ENCODE measurements at regions not wholly inside any gene's neighbourhood (a gene's known extent, or its start where the extent isn't known, plus 50 kb on each side); places are given as distances from the start of the nearest gene placed in this dataset.
"Not testable (repeated sequence)": the region's sequence is repeated elsewhere in the genome, so short reads cannot be mapped to it uniquely, and the experiment has no call there.

DNA sequence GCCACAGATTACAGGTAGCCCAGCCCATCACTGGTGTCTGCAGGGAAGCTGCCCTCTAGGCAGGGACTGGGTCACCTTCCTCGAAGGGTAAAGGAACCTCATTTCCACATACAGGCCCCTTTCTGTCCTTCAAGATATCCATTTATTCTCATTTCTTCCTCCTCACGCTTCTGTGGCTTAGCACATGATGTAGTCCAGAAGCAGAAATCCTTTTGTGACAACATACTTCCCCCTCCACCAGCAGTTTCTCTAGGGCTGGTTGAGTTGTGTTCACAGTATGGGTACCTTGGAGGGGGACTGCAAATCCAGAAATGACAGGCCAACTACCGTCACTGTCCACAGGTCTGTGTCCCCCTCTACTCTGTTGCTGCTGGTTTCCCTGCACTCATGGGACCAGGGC, 364.9 kb downstream of the ANAPC1 start:
- Histone ChIP-seq H3K27me3 (ENCODE audit: control insufficient read depth in 3 of 3, insufficient read depth in 3 of 3, low read depth in 1 of 3, low read length in 3 of 3) (no peaks in the 10 kb centered on the region), H2BK15ac (ENCODE audit: low read length) (no peak overlapping the region), H3K4me2 (ENCODE audit: insufficient read depth, low read length, poor library complexity, severe bottlenecking) (no peak overlapping the region), H2AFZ (ENCODE audit: low read length) (no peak overlapping the region), H3K4me1 (ENCODE audit: control insufficient read depth in 2 of 2, insufficient read depth in 1 of 2, low read depth in 1 of 2, low read length in 2 of 2) (no peaks in the 10 kb centered on the region), H3K4ac (ENCODE audit: low read length) (no peak overlapping the region), H2BK120ac (ENCODE audit: low read depth, low read length) (no peak overlapping the region), H2BK12ac (ENCODE audit: low read length) (no peak overlapping the region), H2AK5ac (ENCODE audit: low read depth, low read length) (no peak overlapping the region), H4K91ac (ENCODE audit: low read depth, low read length, poor library complexity) (no peak overlapping the region), H3K4me3 (ENCODE audit: low read length in 2 of 2) (no peak overlapping the region), H3K36me3 (replicated peaks in 1 of 2; ENCODE audit: control insufficient read depth in 2 of 2, insufficient read depth in 2 of 2, low read length in 2 of 2) (no peaks in the 10 kb centered on the region), H3K23ac (ENCODE audit: low read depth, low read length, poor library complexity) (no peak overlapping the region), H3K79me1 (ENCODE audit: low read depth, low read length) (no peaks in the 10 kb centered on the region), H3K9ac (ENCODE audit: low read depth, low read length, poor library complexity) (no peak overlapping the region), H4K8ac (ENCODE audit: low read depth, low read length) (no peak overlapping the region), H3K27ac (replicated peaks; ENCODE audit: low read length) (no peak overlapping the region), H2BK5ac (ENCODE audit: low read length) (no peak overlapping the region), H3K18ac (ENCODE audit: low read length) (peak overlapping the region; percentile 76), H3K9me3 (replicated peaks in 1 of 2; ENCODE audit: control insufficient read depth in 2 of 2, insufficient read depth in 1 of 2, low read depth in 1 of 2, low read length in 2 of 2) (peaks cover 0 to 2% of the 10 kb centered on the region in 2 donors), H3K14ac (ENCODE audit: low read length) (no peak overlapping the region)
- WGBS, 2 donors (ENCODE audit: extremely low coverage in 2 of 2, insufficient read length in 2 of 2, insufficient replicate concordance in 1 of 2): no CpG with 5 or more reads among the region's 3 CpGs
- no peak for DNase-seq (ENCODE audit: low spot score)

DNA sequence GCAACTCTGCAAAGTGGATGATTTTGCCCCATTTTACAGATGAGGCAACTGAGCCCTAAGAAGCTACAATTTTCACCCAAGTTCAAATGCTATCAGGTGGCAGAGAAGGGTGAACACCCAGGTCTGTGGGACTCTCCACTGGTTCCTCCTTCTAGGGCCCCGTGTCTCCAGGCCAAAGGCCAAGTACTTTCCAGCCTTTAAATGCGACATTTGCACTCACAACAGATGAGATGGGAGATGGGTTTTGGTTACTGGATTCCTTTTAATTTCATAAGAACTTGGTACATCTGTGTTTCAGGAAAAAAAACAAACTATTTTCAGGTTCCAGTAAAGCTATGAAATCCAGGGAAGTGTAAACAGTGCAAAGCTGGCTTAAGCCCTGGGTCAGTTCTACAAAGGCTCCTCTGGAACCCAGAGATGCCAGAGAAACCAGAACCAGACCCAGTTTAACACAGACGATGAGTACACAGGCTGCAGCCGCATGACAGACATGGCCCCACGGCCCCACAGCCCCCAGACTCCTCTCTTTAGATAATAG, 361.7 kb downstream of the ANAPC1 start:
- H2AFZ ChIP-seq (ENCODE audit: low read length): peak overlapping the region; percentile 47
- H4K91ac ChIP-seq (ENCODE audit: low read depth, low read length, poor library complexity): no peak overlapping the region
- no peak overlapping the region for H3K4me3 ChIP-seq (ENCODE audit: low read length in 2 of 2)
- no peak overlapping the region for H2AK5ac ChIP-seq (ENCODE audit: low read depth, low read length)
- no peak for DNase-seq (ENCODE audit: low spot score)
- H3K36me3 ChIP-seq (replicated peaks in 1 of 2; ENCODE audit: control insufficient read depth in 2 of 2, insufficient read depth in 2 of 2, low read length in 2 of 2): no peaks in the 10 kb centered on the region
- no peaks in the 10 kb centered on the region for H3K27me3 ChIP-seq (ENCODE audit: control insufficient read depth in 3 of 3, insufficient read depth in 3 of 3, low read depth in 1 of 3, low read length in 3 of 3)
- H3K9ac ChIP-seq (ENCODE audit: low read depth, low read length, poor library complexity): no peak overlapping the region
- no peak overlapping the region for H4K8ac ChIP-seq (ENCODE audit: low read depth, low read length)
- H3K14ac ChIP-seq (ENCODE audit: low read length): no peak overlapping the region
- H2BK5ac ChIP-seq (ENCODE audit: low read length): no peak overlapping the region
- H3K4me2 ChIP-seq (ENCODE audit: insufficient read depth, low read length, poor library complexity, severe bottlenecking): no peak overlapping the region
- no CpG with 5 or more reads among the region's 5 CpGs for WGBS, 2 donors (ENCODE audit: extremely low coverage in 2 of 2, insufficient read length in 2 of 2, insufficient replicate concordance in 1 of 2)
- H3K9me3 ChIP-seq (replicated peaks in 1 of 2; ENCODE audit: control insufficient read depth in 2 of 2, insufficient read depth in 1 of 2, low read depth in 1 of 2, low read length in 2 of 2): peaks cover 0 to 2% of the 10 kb centered on the region in 2 donors
- no peak overlapping the region for H2BK120ac ChIP-seq (ENCODE audit: low read depth, low read length)
- H3K4ac ChIP-seq (ENCODE audit: low read length): no peak overlapping the region
- no peaks in the 10 kb centered on the region for H3K79me1 ChIP-seq (ENCODE audit: low read depth, low read length)
- no peaks in the 10 kb centered on the region for H3K4me1 ChIP-seq (ENCODE audit: control insufficient read depth in 2 of 2, insufficient read depth in 1 of 2, low read depth in 1 of 2, low read length in 2 of 2)
- no peak overlapping the region for H3K27ac ChIP-seq (replicated peaks; ENCODE audit: low read length)
- H3K18ac ChIP-seq (ENCODE audit: low read length): no peak overlapping the region
- H2BK12ac ChIP-seq (ENCODE audit: low read length): no peak overlapping the region
- H2BK15ac ChIP-seq (ENCODE audit: low read length): no peak overlapping the region
- no peak overlapping the region for H3K23ac ChIP-seq (ENCODE audit: low read depth, low read length, poor library complexity)

DNA sequence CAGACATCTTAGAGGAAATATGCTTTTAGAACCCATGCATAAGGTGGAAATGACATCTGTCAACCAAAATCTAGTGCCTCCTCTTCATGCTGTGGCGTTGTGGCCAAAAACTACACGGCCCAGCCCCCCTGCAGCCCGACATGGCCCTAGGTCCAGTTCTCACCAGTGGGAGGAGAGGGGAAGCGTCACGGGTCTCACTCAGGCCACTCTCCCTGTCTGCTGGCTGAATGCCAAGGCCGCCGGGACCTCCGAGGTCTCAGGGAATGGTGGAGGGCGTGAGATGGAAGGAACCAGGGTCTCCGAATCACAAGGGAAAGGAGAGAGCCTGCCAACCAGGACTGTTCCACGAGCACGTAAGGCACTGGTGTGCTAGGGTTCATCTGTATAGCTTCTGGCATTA, 361.0 kb downstream of the ANAPC1 start:
- Histone ChIP-seq H3K9me3 (replicated peaks in 1 of 2; ENCODE audit: control insufficient read depth in 2 of 2, insufficient read depth in 1 of 2, low read depth in 1 of 2, low read length in 2 of 2) (peaks cover 0 to 2% of the 10 kb centered on the region in 2 donors), H3K4me1 (ENCODE audit: control insufficient read depth in 2 of 2, insufficient read depth in 1 of 2, low read depth in 1 of 2, low read length in 2 of 2) (no peaks in the 10 kb centered on the region), H2BK120ac (ENCODE audit: low read depth, low read length) (no peak overlapping the region), H3K27ac (replicated peaks; ENCODE audit: low read length) (no peak overlapping the region), H3K79me1 (ENCODE audit: low read depth, low read length) (no peaks in the 10 kb centered on the region), H3K36me3 (replicated peaks in 1 of 2; ENCODE audit: control insufficient read depth in 2 of 2, insufficient read depth in 2 of 2, low read length in 2 of 2) (no peaks in the 10 kb centered on the region), H4K8ac (ENCODE audit: low read depth, low read length) (no peak overlapping the region), H3K27me3 (ENCODE audit: control insufficient read depth in 3 of 3, insufficient read depth in 3 of 3, low read depth in 1 of 3, low read length in 3 of 3) (no peaks in the 10 kb centered on the region), H2BK15ac (ENCODE audit: low read length) (no peak overlapping the region), H4K91ac (ENCODE audit: low read depth, low read length, poor library complexity) (no peak overlapping the region), H3K18ac (ENCODE audit: low read length) (no peak overlapping the region), H3K4me3 (ENCODE audit: low read length in 2 of 2) (no peak overlapping the region), H3K4me2 (ENCODE audit: insufficient read depth, low read length, poor library complexity, severe bottlenecking) (no peak overlapping the region), H3K9ac (ENCODE audit: low read depth, low read length, poor library complexity) (no peak overlapping the region), H3K23ac (ENCODE audit: low read depth, low read length, poor library complexity) (no peak overlapping the region), H3K14ac (ENCODE audit: low read length) (peak overlapping the region; percentile 23), H2BK5ac (ENCODE audit: low read length) (no peak overlapping the region), H2BK12ac (ENCODE audit: low read length) (no peak overlapping the region), H2AFZ (ENCODE audit: low read length) (peak overlapping the region; percentile 47), H2AK5ac (ENCODE audit: low read depth, low read length) (no peak overlapping the region), H3K4ac (ENCODE audit: low read length) (no peak overlapping the region)
- WGBS, 2 donors (ENCODE audit: extremely low coverage in 2 of 2, insufficient read length in 2 of 2, insufficient replicate concordance in 1 of 2): no CpG with 5 or more reads among the region's 12 CpGs
- DNase-seq (ENCODE audit: low spot score): no peak

DNA sequence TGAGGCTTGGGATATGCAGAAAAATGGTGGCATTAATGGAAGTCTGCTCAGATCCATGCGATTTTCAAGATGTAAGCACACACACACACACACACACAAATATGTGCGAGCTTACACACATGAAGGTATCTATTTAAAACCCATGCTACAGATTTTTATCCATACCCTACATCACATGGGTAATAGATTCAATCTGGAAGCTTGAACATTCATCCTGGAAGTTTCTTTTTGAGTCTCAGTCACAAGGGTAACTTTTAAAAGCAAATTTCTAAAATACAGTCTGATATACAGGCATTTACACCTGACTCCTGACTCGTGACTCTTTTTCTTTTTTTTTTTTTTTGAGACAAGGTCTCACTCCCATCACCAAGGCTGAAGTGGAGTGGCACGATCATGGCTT, 359.0 kb downstream of the ANAPC1 start:
- H4K91ac ChIP-seq (ENCODE audit: low read depth, low read length, poor library complexity); DNase-seq (ENCODE audit: low spot score); H3K4me2 ChIP-seq (ENCODE audit: insufficient read depth, low read length, poor library complexity, severe bottlenecking); H3K23ac ChIP-seq (ENCODE audit: low read depth, low read length, poor library complexity); H3K18ac ChIP-seq (ENCODE audit: low read length); H4K8ac ChIP-seq (ENCODE audit: low read depth, low read length); H3K14ac ChIP-seq (ENCODE audit: low read length); H3K9me3 ChIP-seq (replicated peaks in 1 of 2; ENCODE audit: control insufficient read depth in 2 of 2, insufficient read depth in 1 of 2, low read depth in 1 of 2, low read length in 2 of 2); H2AK5ac ChIP-seq (ENCODE audit: low read depth, low read length); H2BK120ac ChIP-seq (ENCODE audit: low read depth, low read length); H2BK5ac ChIP-seq (ENCODE audit: low read length); H3K4me1 ChIP-seq (ENCODE audit: control insufficient read depth in 2 of 2, insufficient read depth in 1 of 2, low read depth in 1 of 2, low read length in 2 of 2); H3K4ac ChIP-seq (ENCODE audit: low read length); H2BK15ac ChIP-seq (ENCODE audit: low read length); H2BK12ac ChIP-seq (ENCODE audit: low read length); H2AFZ ChIP-seq (ENCODE audit: low read length); H3K27ac ChIP-seq (replicated peaks; ENCODE audit: low read length); H3K36me3 ChIP-seq (replicated peaks in 1 of 2; ENCODE audit: control insufficient read depth in 2 of 2, insufficient read depth in 2 of 2, low read length in 2 of 2); H3K9ac ChIP-seq (ENCODE audit: low read depth, low read length, poor library complexity); H3K79me1 ChIP-seq (ENCODE audit: low read depth, low read length); H3K27me3 ChIP-seq (ENCODE audit: control insufficient read depth in 3 of 3, insufficient read depth in 3 of 3, low read depth in 1 of 3, low read length in 3 of 3); H3K4me3 ChIP-seq (ENCODE audit: low read length in 2 of 2): not testable (repeated sequence)
- no CpG with 5 or more reads among the region's 4 CpGs for WGBS, 2 donors (ENCODE audit: extremely low coverage in 2 of 2, insufficient read length in 2 of 2, insufficient replicate concordance in 1 of 2)

Measured in neuronal stem cell (in vitro differentiated cells).